ENCODE measurements at regions not wholly inside any gene's neighbourhood (a gene's known extent, or its start where the extent isn't known, plus 50 kb on each side); places are given as distances from the start of the nearest gene placed in this dataset.

DNA sequence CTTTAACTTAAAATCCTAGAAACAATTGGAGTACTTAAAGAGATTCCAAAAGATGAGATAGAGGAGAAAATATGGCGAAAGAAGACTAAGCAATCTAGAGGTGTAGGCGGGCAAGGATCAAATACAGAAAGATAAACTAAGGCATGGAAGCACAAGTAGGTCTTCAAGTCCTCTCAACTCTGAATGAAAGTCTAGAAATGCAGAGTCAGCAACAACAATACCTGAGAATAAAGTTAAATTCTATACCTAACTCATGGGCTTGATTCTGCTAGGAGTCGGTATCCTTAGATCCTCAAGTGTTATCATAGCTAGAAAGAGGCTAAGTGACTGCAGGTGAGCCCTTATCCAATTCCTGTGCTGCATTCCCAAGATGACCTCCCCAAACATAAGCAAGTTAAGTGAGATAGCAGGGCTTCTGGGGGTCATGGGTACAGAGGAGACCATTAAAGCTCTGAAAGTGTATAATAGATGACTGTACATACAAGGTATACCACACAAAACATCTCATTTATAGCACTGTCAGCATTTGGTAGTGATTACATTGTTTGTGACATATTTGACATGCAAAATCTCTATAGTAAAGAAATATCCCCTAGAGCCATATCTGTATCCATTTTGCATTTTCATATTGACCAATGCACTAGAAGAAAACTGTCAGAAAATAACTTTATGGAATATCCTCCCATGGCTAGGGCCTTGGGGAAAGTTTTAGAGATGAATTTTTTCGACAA, 82.5 kb upstream of the ARID2 start:
- Mint-ChIP-seq H3K36me3 (peaks cover 0 to 2% of the 10 kb centered on the region in 2 donors), H3K27me3 (ENCODE audit: low read depth in 3 of 3) (no peaks in the 10 kb centered on the region), H3K27ac (no peak overlapping the region), H3K4me3 (no peak overlapping the region), H3K4me1 (peaks cover 23% of the 10 kb centered on the region), H3K9me3 (peaks cover 0 to 3% (median 0%) of the 10 kb centered on the region in 7 donors)
- Histone ChIP-seq H4K20me1 (ENCODE audit: insufficient read depth, low read length) (no peaks in the 10 kb centered on the region), H3K4me3 (replicated peaks in 1 of 3; ENCODE audit: low read depth in 2 of 3, low read length in 3 of 3) (no peak overlapping the region), H2AFZ (ENCODE audit: insufficient read depth, low read depth, low read length, poor library complexity, severe bottlenecking) (no peak overlapping the region), H3K9ac (ENCODE audit: insufficient read depth, low read length, poor library complexity, severe bottlenecking) (no peak overlapping the region), H3K36me3 (replicated peaks in 1 of 2; ENCODE audit: control insufficient read depth in 1 of 2, insufficient read depth in 2 of 2, low read length in 2 of 2) (no peaks in the 10 kb centered on the region), H3K4me1 (ENCODE audit: control insufficient read depth in 1 of 2, insufficient read depth in 2 of 2, low read length in 2 of 2) (peaks cover 17 to 24% of the 10 kb centered on the region in 2 donors), H3K79me2 (ENCODE audit: insufficient read depth, low read length) (no peaks in the 10 kb centered on the region), H3K27ac (ENCODE audit: low read depth in 1 of 2, low read length in 2 of 2) (no peak overlapping the region), H3K9me3 (replicated peaks in 1 of 2; ENCODE audit: control insufficient read depth in 1 of 2, insufficient read depth in 1 of 2, low read length in 2 of 2) (no peaks in the 10 kb centered on the region), H3K27me3 (ENCODE audit: control insufficient read depth in 2 of 2, insufficient read depth in 2 of 2, low read length in 2 of 2) (no peaks in the 10 kb centered on the region), H3K4me2 (replicated peaks; ENCODE audit: extremely low read depth, low read length, poor library complexity, severe bottlenecking) (no peak overlapping the region)
- TF ChIP-seq CTCF (IDR thresholded peaks at IDR 0.05), result no peak
- intact Hi-C loops (cut with micrococcal nuclease), result no loop called here
- WGBS (ENCODE audit: insufficient coverage), result 100% methylated on average over 2 of the region's 4 CpGs
- DNase-seq, result no peak

GRCh38 chr12:45648070-45648469, 81.4 kb upstream of the ARID2 start:
- Mint-ChIP-seq H3K9me3 (peaks cover 0 to 3% (median 0%) of the 10 kb centered on the region in 7 donors), H3K36me3 (peaks cover 0 to 2% of the 10 kb centered on the region in 2 donors), H3K27ac (no peak overlapping the region), H3K4me1 (peaks cover 23% of the 10 kb centered on the region), H3K4me3 (no peak overlapping the region), H3K27me3 (ENCODE audit: low read depth in 3 of 3) (peaks cover 0 to 2% (median 0%) of the 10 kb centered on the region in 3 donors)
- H3K27me3 ChIP-seq (ENCODE audit: control insufficient read depth in 2 of 2, insufficient read depth in 2 of 2, low read length in 2 of 2), result no peaks in the 10 kb centered on the region
- no peak overlapping the region for H3K4me2 ChIP-seq (replicated peaks; ENCODE audit: extremely low read depth, low read length, poor library complexity, severe bottlenecking)
- no peak overlapping the region for H3K27ac ChIP-seq (ENCODE audit: low read depth in 1 of 2, low read length in 2 of 2)
- no peak for TF ChIP-seq CTCF (IDR thresholded peaks at IDR 0.05)
- H3K79me2 ChIP-seq (ENCODE audit: insufficient read depth, low read length), result no peaks in the 10 kb centered on the region
- H3K9ac ChIP-seq (ENCODE audit: insufficient read depth, low read length, poor library complexity, severe bottlenecking), result no peak overlapping the region
- no peaks in the 10 kb centered on the region for H4K20me1 ChIP-seq (ENCODE audit: insufficient read depth, low read length)
- H3K4me3 ChIP-seq (replicated peaks in 1 of 3; ENCODE audit: low read depth in 2 of 3, low read length in 3 of 3), result no peak overlapping the region
- DNase-seq, result no peak
- intact Hi-C loops (cut with micrococcal nuclease), result no loop called here
- peaks cover 17 to 24% of the 10 kb centered on the region in 2 donors for H3K4me1 ChIP-seq (ENCODE audit: control insufficient read depth in 1 of 2, insufficient read depth in 2 of 2, low read length in 2 of 2)
- no peaks in the 10 kb centered on the region for H3K36me3 ChIP-seq (replicated peaks in 1 of 2; ENCODE audit: control insufficient read depth in 1 of 2, insufficient read depth in 2 of 2, low read length in 2 of 2)
- H2AFZ ChIP-seq (ENCODE audit: insufficient read depth, low read depth, low read length, poor library complexity, severe bottlenecking), result no peak overlapping the region
- 89% methylated on average over 3 of the region's 3 CpGs for WGBS (ENCODE audit: insufficient coverage)
- no peaks in the 10 kb centered on the region for H3K9me3 ChIP-seq (replicated peaks in 1 of 2; ENCODE audit: control insufficient read depth in 1 of 2, insufficient read depth in 1 of 2, low read length in 2 of 2)

Measured in CD14-positive monocyte (primary cell).